ENCODE measurements at regions not wholly inside any gene's neighbourhood (a gene's known extent, or its start where the extent isn't known, plus 50 kb on each side); places are given as distances from the start of the nearest gene placed in this dataset.

DNA sequence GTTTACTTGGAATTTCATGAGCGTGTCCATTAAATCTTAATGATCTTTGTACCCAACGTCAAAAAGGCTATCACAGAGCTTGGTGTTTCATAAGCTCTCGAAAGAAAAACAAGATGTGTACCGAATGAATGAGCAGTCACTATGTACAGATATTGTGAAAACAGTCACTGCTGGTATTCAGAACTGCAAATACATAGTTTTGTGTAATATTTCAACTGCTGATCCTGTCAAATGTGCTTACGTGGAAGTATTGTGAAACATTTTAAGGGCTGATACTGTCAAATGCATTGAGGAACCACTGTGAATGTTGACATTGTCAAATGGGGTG, 184.2 kb upstream of the KLHL29 start:
- no peaks in the 10 kb centered on the region for H3K9me3 ChIP-seq (ENCODE audit: control insufficient read depth, low read length, poor library complexity, severe bottlenecking)
- Mint-ChIP-seq H3K27ac (no peak overlapping the region), H3K27me3 (peaks cover 2% of the 10 kb centered on the region), H3K36me3 (ENCODE audit: low read depth) (no peaks in the 10 kb centered on the region), H3K4me1 (no peaks in the 10 kb centered on the region), H3K4me3 (no peak overlapping the region)
- DNase-seq (no peak), ATAC-seq (no peak)

DNA sequence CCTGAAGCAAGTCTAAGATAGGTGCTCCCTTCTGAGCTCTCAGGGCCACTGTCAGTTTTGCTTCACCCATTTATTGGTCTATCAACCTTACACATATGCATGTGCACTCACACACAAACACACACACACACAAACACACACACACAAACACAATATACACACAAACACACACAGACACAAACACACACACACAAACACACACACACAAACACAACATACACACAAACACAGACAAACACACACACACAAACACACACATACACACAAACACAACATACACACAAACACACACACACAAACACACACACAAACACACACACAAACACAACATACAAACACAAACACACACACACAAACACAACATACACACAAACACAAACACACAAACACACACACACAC, 181.6 kb upstream of the KLHL29 start:
- no peak for ATAC-seq
- H3K4me3 Mint-ChIP-seq = no peak overlapping the region
- no peak overlapping the region for H3K27ac Mint-ChIP-seq
- H3K36me3 Mint-ChIP-seq (ENCODE audit: low read depth) = no peaks in the 10 kb centered on the region
- peaks cover 6% of the 10 kb centered on the region for H3K27me3 Mint-ChIP-seq
- H3K9me3 ChIP-seq (ENCODE audit: control insufficient read depth, low read length, poor library complexity, severe bottlenecking) = no peaks in the 10 kb centered on the region
- H3K4me1 Mint-ChIP-seq = no peaks in the 10 kb centered on the region
- no peak for DNase-seq

DNA sequence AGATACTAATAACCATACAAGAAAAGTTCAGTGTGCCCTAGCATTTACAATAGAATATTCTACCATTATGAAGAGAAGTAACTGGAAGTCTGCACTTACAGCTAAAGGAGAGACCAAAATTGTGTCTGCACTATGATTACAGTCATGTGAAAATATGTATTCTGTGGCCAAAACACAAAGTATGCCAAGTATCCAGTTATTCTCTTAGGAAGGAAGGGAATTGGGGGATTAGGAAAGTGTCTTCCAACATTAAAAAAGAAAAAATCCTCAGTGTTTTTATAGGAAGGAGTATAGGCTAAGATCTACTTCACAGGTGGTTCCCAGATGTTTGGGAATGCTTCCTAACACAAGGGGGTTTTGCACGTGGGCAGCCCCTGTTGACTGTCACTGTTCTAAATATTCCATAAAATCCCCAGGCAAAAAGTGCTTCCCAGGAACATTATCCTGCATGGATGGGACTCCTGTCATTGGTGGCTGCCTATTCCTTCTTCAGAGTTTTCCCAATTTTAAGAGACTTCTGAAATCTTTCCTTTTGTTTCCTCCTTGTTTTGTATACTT, 180.2 kb upstream of the KLHL29 start:
- ATAC-seq = no peak
- Mint-ChIP-seq H3K4me3 (no peak overlapping the region), H3K4me1 (no peaks in the 10 kb centered on the region), H3K36me3 (ENCODE audit: low read depth) (no peaks in the 10 kb centered on the region), H3K27me3 (peaks cover 14% of the 10 kb centered on the region), H3K27ac (no peak overlapping the region)
- DNase-seq = no peak
- H3K9me3 ChIP-seq (ENCODE audit: control insufficient read depth, low read length, poor library complexity, severe bottlenecking) = no peaks in the 10 kb centered on the region

DNA sequence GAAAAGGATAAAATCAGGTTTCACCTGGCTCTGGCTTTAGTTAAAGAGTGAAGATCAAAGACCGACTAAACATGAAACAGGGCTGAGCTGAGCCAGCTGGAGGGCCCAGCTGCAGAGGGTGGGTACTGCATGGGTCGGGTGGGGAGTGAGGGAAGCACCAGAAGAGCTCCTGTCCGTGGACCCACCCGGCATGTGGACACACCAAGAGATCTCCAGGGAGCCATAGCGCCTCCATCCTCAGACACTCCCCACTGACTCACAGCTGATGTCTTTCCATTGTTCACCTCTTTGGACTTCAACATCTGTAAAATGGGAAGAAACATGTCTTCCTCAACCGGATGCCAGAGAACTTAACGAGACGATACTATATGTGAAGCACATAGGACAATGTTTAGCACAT, 178.3 kb upstream of the KLHL29 start:
- no peak for DNase-seq
- H3K36me3 Mint-ChIP-seq (ENCODE audit: low read depth) = no peaks in the 10 kb centered on the region
- no peak for ATAC-seq
- no peak overlapping the region for H3K4me3 Mint-ChIP-seq
- H3K9me3 ChIP-seq (ENCODE audit: control insufficient read depth, low read length, poor library complexity, severe bottlenecking) = no peaks in the 10 kb centered on the region
- H3K4me1 Mint-ChIP-seq = no peaks in the 10 kb centered on the region
- H3K27me3 Mint-ChIP-seq = peaks cover 14% of the 10 kb centered on the region
- H3K27ac Mint-ChIP-seq = no peak overlapping the region

DNA sequence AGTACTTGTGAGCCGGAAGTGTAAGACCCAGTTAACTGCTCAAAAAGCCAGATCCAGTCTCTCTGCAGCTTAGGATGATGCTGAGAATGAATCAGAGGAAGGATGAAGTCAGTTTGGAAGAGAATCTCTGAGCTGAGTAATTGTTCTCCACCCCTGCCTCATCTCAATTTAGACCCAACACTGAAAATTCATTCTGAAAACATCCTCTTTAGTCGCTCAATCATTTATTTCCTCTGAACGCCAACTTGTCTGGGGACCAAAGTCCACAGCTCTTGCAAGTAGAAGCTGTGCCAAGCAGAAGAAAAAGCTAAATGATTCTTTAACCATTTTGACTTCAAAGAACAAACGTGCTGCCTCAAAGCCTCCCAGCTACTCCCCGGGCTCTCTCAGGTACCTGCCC, 177.1 kb upstream of the KLHL29 start:
- Mint-ChIP-seq H3K4me3 (no peak overlapping the region), H3K36me3 (ENCODE audit: low read depth) (no peaks in the 10 kb centered on the region)
- ATAC-seq = no peak

DNA sequence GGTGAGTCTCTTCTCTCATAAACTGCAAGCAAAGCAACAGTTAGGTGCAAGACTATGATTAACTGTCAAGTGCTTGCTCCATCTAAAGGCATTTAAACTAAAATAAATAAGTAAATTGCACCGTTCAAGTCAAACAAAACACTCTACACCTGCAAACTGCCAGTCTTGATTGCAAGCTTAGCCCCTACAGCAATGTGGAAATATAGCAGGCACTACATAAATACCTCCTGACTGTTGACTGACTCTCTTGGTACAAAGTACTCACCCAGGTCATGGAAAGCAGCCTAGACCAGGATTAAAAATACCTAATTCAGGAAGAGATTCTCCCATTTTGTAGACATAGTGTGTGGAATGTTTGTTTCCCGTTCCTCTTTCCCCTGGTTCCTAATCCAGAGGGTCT, 176.6 kb upstream of the KLHL29 start:
- Mint-ChIP-seq H3K36me3 (ENCODE audit: low read depth) (no peaks in the 10 kb centered on the region), H3K4me3 (no peak overlapping the region), H3K4me1 (no peaks in the 10 kb centered on the region), H3K27me3 (peaks cover 18% of the 10 kb centered on the region), H3K27ac (no peak overlapping the region)
- no peak for DNase-seq
- no peaks in the 10 kb centered on the region for H3K9me3 ChIP-seq (ENCODE audit: control insufficient read depth, low read length, poor library complexity, severe bottlenecking)
- no peak for ATAC-seq

More for the DNA sequence above, 177.1 kb upstream of the KLHL29 start:
- Mint-ChIP-seq H3K27ac (no peak overlapping the region), H3K4me1 (no peaks in the 10 kb centered on the region), H3K27me3 (peaks cover 18% of the 10 kb centered on the region)
- no peaks in the 10 kb centered on the region for H3K9me3 ChIP-seq (ENCODE audit: control insufficient read depth, low read length, poor library complexity, severe bottlenecking)
- DNase-seq = no peak

DNA sequence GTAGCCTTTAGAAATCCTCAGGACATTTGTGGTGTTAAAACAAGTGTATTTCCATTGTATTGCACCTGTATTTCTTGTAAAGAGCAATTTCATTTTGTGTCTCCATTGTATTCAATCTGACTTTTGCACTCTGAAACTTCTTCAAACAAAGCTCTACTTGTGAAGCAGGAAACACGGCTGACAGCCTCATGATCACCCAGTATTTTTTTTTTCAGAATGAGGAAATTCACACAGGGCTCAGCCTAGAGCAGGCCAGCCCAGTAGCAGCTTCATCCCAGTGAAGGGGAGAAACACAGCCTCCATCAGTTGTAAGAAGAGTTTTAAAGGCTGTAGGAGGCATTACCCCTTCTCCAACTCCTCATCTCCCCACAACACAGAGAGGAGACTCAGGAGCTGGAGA, 175.9 kb upstream of the KLHL29 start:
- ATAC-seq (no peak), DNase-seq (no peak)
- H3K9me3 ChIP-seq (ENCODE audit: control insufficient read depth, low read length, poor library complexity, severe bottlenecking) = no peaks in the 10 kb centered on the region
- Mint-ChIP-seq H3K4me3 (no peak overlapping the region), H3K36me3 (ENCODE audit: low read depth) (no peaks in the 10 kb centered on the region), H3K4me1 (no peaks in the 10 kb centered on the region), H3K27me3 (peaks cover 18% of the 10 kb centered on the region), H3K27ac (no peak overlapping the region)

DNA sequence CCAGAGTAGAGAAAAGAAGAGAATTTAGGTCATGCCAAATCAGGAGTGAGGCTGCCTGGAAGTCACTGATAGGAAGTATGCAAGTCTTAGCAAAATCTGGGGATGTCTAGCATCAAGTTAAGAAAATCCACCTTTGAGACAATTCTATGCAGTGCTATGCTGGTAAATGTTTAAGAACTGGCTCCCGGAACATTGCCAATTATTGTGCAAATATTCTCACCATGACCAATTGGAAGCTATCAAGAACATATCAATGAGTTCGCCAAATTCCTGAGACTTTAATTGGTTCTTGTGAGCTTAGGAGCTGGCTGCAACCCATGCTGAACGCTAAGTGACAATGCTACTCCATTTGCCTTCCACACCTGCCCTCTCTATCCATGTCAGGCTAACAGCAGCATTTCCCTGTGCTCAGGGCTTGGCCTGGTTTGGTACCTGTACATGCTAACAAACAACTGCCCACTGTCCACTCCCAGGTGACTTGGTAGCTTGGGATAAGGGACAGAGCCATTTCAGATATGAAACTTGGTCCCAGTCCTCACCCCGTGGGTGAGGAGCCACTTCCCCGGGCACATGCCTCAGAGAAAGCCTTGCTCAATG, 172.9 kb upstream of the KLHL29 start:
- no peak for DNase-seq
- H3K9me3 ChIP-seq (ENCODE audit: control insufficient read depth, low read length, poor library complexity, severe bottlenecking) = no peaks in the 10 kb centered on the region
- Mint-ChIP-seq H3K4me3 (no peak overlapping the region), H3K27me3 (peaks cover 12% of the 10 kb centered on the region), H3K36me3 (ENCODE audit: low read depth) (no peaks in the 10 kb centered on the region), H3K27ac (no peak overlapping the region), H3K4me1 (no peaks in the 10 kb centered on the region)
- no peak for ATAC-seq

DNA sequence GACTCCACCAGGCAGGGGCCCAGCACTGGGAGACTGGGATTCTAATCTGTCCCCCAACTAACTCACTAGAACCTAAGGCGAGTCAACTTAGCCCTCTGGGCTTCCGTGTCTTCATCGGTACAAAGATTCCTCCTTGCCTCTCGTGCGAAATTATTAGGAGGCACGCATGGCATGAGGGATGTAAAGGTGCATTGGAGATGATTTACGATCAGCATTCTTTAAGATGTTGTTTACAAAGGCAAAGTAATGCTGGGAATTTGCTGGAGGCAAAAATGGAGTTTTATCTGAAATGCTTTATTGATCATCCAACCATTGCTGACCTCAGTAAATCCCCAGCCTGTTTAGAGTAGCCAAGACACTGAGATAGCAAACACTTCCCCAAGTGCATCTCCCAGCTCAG, 171.8 kb upstream of the KLHL29 start:
- Mint-ChIP-seq H3K4me3 (no peak overlapping the region), H3K36me3 (ENCODE audit: low read depth) (no peaks in the 10 kb centered on the region), H3K27me3 (peaks cover 12% of the 10 kb centered on the region), H3K27ac (no peak overlapping the region), H3K4me1 (no peaks in the 10 kb centered on the region)
- ATAC-seq (no peak), DNase-seq (no peak)
- no peaks in the 10 kb centered on the region for H3K9me3 ChIP-seq (ENCODE audit: control insufficient read depth, low read length, poor library complexity, severe bottlenecking)

DNA sequence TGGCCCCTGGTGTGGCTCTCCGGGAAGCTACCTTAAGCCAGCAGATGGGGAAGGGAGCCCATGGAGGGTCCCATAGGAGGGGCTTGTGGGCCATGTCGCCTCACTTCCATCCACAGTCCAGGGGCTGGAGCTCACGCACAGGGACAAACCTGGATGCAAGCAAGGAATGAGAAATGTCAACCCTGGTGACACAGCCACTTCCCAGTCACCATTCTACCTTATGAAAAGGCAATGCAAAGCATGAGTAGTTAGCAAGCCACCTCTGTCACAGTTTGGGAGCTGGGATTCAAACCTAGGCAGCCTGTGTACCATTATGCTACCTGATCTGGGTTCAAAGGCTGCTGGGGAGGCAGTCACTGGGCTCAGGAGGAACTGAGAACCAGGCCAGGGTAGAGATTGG, 170.0 kb upstream of the KLHL29 start:
- H3K4me1 Mint-ChIP-seq = no peaks in the 10 kb centered on the region
- H3K4me3 Mint-ChIP-seq = no peak overlapping the region
- DNase-seq (no peak), ATAC-seq (no peak)
- no peak overlapping the region for H3K27ac Mint-ChIP-seq
- peaks cover 5% of the 10 kb centered on the region for H3K27me3 Mint-ChIP-seq
- no peaks in the 10 kb centered on the region for H3K36me3 Mint-ChIP-seq (ENCODE audit: low read depth)
- H3K9me3 ChIP-seq (ENCODE audit: control insufficient read depth, low read length, poor library complexity, severe bottlenecking) = no peaks in the 10 kb centered on the region

DNA sequence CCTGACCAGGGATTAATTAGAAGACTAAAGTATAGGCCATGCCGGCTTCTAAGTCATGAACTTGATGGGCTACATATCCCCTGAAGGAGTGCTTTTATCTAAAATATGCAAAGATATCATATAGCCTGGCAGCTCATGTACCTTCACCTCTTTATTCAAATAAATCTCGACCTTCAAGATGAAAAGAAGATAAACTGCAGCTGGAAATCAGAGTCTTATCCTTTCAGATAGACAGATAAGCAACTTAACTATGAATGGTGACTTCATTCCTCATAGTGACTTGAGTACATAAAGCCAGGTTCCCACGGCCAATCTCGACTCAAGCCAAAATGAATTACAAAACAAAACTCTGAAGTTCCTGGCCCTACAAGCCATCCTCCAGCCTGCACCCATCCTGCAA, 165.3 kb upstream of the KLHL29 start:
- Mint-ChIP-seq H3K27me3 (peaks cover 13% of the 10 kb centered on the region), H3K27ac (no peak overlapping the region), H3K4me1 (no peaks in the 10 kb centered on the region), H3K36me3 (ENCODE audit: low read depth) (no peaks in the 10 kb centered on the region), H3K4me3 (no peak overlapping the region)
- ATAC-seq (no peak), DNase-seq (no peak)
- no peaks in the 10 kb centered on the region for H3K9me3 ChIP-seq (ENCODE audit: control insufficient read depth, low read length, poor library complexity, severe bottlenecking)

DNA sequence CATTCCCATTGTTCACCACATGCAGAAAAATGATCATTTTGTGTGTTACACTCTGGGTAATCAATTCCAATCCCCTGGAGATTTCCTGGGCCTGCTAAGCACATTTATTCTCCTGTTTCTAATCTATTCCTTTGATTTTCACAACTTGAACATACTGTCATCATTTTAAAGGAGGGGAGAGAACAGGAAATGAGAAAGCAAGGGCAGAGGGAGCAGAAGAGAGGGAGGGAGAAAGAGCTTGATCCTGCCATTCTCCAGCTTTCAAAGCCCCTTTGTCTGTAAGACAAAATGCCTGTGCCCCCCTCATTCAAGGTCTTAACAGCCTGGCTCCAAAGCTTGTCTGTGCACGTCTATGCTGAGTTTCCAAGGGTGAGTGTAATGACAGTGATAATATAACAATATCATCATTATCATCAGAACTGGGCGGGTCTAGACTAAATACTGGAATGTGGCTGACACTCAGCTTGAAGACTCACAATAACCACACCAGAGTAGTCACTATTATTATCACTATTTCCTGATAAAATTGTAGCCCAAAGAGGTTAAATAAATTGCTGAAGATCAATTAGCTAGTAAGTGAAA, 164.4 kb upstream of the KLHL29 start:
- H3K27ac Mint-ChIP-seq = no peak overlapping the region
- H3K27me3 Mint-ChIP-seq = peaks cover 13% of the 10 kb centered on the region
- H3K36me3 Mint-ChIP-seq (ENCODE audit: low read depth) = no peaks in the 10 kb centered on the region
- H3K4me1 Mint-ChIP-seq = no peaks in the 10 kb centered on the region
- DNase-seq = no peak
- no peak overlapping the region for H3K4me3 Mint-ChIP-seq
- H3K9me3 ChIP-seq (ENCODE audit: control insufficient read depth, low read length, poor library complexity, severe bottlenecking) = no peaks in the 10 kb centered on the region
- no peak for ATAC-seq

DNA sequence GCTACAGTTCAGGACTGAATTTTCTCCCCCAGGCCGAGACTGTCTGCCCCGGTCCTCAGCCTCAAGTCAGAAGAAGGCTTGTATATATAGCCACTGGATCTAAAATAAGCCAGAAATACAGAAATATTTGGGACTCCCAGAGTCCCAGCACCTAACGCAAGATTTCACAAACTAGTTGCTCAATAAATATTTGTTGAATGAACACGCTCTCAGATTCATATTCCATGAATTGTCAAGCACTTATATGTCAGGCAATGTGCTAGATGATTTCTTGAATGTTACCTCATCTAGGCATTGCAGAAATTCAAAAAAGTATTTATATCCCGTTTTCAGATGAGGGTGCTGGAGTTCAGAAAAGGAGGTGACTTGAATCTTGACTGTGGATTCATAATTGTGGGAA, 163.7 kb upstream of the KLHL29 start:
- peaks cover 13% of the 10 kb centered on the region for H3K27me3 Mint-ChIP-seq
- H3K36me3 Mint-ChIP-seq (ENCODE audit: low read depth) = no peaks in the 10 kb centered on the region
- H3K27ac Mint-ChIP-seq = no peak overlapping the region
- no peaks in the 10 kb centered on the region for H3K9me3 ChIP-seq (ENCODE audit: control insufficient read depth, low read length, poor library complexity, severe bottlenecking)
- DNase-seq (no peak), ATAC-seq (no peak)
- H3K4me1 Mint-ChIP-seq = no peaks in the 10 kb centered on the region
- H3K4me3 Mint-ChIP-seq = no peak overlapping the region

DNA sequence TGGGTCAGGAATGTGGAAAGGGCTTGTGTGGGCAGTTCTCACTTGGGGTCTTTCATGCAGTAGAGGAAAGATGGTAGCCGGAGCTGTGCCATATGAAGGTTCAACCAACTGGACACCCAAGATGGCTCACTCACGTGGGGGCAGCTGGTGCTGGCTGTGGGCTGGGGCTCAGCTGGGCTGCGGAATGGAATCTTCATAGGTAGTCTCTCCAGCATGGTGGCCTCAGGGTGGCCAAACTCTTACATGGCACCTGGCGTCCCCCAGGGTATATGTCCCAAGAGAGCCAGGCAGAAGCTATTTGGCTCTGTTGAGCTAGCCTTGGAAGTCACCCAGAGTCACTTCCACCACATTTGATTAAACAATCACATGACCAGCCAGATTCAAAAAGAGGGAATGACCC, 163.1 kb upstream of the KLHL29 start:
- Mint-ChIP-seq H3K27ac (no peak overlapping the region), H3K36me3 (ENCODE audit: low read depth) (no peaks in the 10 kb centered on the region)

More for the DNA sequence above, 163.1 kb upstream of the KLHL29 start:
- no peak overlapping the region for H3K4me3 Mint-ChIP-seq
- H3K4me1 Mint-ChIP-seq = no peaks in the 10 kb centered on the region
- DNase-seq = no peak
- peaks cover 13% of the 10 kb centered on the region for H3K27me3 Mint-ChIP-seq
- no peaks in the 10 kb centered on the region for H3K9me3 ChIP-seq (ENCODE audit: control insufficient read depth, low read length, poor library complexity, severe bottlenecking)
- ATAC-seq = no peak
